ENCODE measurements at regions not wholly inside any gene's neighbourhood (a gene's known extent, or its start where the extent isn't known, plus 50 kb on each side); places are given as distances from the start of the nearest gene placed in this dataset.

DNA sequence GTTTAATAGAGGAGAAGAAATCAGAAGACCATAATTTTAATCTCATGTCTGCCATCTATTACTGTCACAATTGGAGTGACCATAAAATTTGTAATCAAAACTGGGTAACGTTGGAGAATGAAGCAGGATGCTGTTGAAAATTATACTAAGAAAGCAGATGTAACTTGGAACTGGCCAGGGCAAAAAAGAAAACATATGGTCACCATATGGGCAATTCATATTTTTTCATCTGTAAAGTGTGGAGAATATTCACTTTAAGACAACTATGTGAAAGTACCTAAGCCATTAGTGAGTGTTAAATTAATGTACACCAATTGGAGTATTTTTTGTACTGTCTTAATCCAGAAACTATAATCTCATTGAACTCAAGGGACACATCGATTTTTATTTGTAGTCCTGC is 1008.0 kb downstream of the GLUD2 start:
- H3K4me1 ChIP-seq, result no peaks in the 10 kb centered on the region
- H3K27ac ChIP-seq (replicated peaks), result no peak overlapping the region
- no peaks in the 10 kb centered on the region for H3K27me3 ChIP-seq (ENCODE audit: low read depth)
- no peaks in the 10 kb centered on the region for H3K36me3 ChIP-seq
- no peaks in the 10 kb centered on the region for H3K9me3 ChIP-seq (replicated peaks)
- H3K4me3 ChIP-seq, result no peak overlapping the region
- intact Hi-C loops (cut with micrococcal nuclease), result no loop called here
- TF ChIP-seq, protein P1, sequence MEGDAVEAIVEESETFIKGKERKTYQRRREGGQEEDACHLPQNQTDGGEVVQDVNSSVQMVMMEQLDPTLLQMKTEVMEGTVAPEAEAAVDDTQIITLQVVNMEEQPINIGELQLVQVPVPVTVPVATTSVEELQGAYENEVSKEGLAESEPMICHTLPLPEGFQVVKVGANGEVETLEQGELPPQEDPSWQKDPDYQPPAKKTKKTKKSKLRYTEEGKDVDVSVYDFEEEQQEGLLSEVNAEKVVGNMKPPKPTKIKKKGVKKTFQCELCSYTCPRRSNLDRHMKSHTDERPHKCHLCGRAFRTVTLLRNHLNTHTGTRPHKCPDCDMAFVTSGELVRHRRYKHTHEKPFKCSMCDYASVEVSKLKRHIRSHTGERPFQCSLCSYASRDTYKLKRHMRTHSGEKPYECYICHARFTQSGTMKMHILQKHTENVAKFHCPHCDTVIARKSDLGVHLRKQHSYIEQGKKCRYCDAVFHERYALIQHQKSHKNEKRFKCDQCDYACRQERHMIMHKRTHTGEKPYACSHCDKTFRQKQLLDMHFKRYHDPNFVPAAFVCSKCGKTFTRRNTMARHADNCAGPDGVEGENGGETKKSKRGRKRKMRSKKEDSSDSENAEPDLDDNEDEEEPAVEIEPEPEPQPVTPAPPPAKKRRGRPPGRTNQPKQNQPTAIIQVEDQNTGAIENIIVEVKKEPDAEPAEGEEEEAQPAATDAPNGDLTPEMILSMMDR (IDR thresholded peaks at IDR 0.05; ENCODE audit: borderline replicate concordance), result no peak
- no peak for DNase-seq

DNA sequence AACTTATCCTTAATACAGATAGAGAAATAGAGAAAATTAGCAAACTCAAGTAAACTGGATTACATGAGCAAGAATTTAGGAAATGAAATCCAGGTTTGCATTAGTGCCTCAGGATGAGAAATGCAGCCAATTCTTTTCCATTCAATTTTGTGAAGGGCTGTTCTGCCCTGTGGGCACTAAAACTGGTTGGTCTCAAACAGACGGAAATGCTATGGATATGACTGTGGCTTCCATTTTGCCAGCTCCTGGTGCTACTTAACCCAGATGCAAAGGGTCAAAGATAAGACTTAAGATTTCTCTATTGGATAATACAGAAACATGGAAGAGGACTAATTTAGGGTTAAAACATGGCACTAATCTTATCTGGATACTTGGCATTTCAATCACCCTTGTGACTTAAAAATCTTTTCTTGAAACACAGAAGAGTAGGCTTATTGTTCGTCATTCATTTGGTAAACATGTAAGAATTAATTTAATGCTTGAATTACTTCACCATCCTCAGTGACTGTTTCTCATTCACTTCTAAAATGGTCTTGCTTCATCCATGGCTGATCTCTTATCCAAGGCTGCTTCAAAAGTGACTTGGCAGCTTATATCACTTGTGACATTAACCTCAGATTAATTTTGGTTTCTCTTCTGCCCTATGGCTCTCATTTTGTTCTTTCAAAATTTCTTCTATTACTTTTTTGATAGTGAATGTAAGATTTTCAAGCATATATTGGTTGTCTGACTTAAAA is 1008.7 kb downstream of the GLUD2 start:
- H3K4me3 ChIP-seq, result no peak overlapping the region
- TF ChIP-seq, protein P1 (IDR thresholded peaks at IDR 0.05; ENCODE audit: borderline replicate concordance), result no peak
- H3K36me3 ChIP-seq, result no peaks in the 10 kb centered on the region
- no peaks in the 10 kb centered on the region for H3K27me3 ChIP-seq (ENCODE audit: low read depth)
- intact Hi-C loops (cut with micrococcal nuclease), result no loop called here
- H3K9me3 ChIP-seq (replicated peaks), result no peaks in the 10 kb centered on the region
- H3K4me1 ChIP-seq, result no peaks in the 10 kb centered on the region
- DNase-seq, result no peak
- H3K27ac ChIP-seq (replicated peaks), result no peak overlapping the region

DNA sequence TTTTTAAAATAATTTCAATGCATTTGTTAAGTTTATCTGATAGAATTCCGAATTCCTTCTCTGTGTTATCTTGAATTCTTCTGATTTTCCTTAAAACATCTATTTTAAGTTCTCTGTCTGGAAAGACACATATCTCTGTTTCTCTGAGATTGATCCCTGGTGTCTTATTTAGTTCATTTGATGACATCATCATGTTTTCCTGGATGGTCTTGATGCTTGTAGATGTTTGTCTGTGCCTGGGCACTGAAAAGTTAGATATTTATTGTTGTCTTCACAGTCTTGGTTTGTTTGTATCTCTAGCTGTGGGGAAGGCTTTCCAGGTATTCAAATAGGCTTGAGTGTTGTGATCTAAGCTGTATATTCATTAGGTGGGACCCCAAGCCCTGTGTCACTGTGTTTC is 1028.8 kb downstream of the GLUD2 start:
- Histone ChIP-seq H3K4me3 (no peak overlapping the region), H3K9me3 (replicated peaks) (no peaks in the 10 kb centered on the region), H3K4me1 (no peaks in the 10 kb centered on the region), H3K36me3 (no peaks in the 10 kb centered on the region), H3K27me3 (ENCODE audit: low read depth) (no peaks in the 10 kb centered on the region), H3K27ac (replicated peaks) (no peak overlapping the region)
- intact Hi-C loops (cut with micrococcal nuclease), result no loop called here
- no peak for DNase-seq
- TF ChIP-seq, protein P1 (IDR thresholded peaks at IDR 0.05; ENCODE audit: borderline replicate concordance), result no peak

DNA sequence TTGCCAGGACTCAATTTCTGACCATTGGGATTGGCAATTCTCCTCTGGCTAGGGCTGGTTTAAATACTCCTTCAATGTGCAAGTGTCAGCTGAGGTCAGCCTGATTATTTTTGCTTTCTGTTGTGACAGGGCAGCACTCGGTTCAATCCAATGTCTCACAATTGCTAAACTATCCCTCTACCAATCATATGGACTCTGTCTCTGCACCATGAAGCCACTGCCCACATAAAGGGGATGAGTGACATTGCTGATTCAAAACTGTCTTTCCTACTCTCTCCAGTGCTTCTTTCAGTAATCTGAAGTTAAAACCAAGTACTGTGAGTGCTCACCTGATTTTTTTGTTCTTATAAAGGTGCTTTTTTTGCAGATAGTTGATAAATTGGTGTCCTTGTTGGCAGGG is 1030.7 kb downstream of the GLUD2 start:
- Histone ChIP-seq H3K27me3 (ENCODE audit: low read depth) (no peaks in the 10 kb centered on the region), H3K36me3 (no peaks in the 10 kb centered on the region), H3K4me3 (no peak overlapping the region), H3K4me1 (no peaks in the 10 kb centered on the region), H3K27ac (replicated peaks) (no peak overlapping the region), H3K9me3 (replicated peaks) (no peaks in the 10 kb centered on the region)
- TF ChIP-seq, protein P1 (IDR thresholded peaks at IDR 0.05; ENCODE audit: borderline replicate concordance), result no peak
- no peak for DNase-seq
- intact Hi-C loops (cut with micrococcal nuclease), result no loop called here

DNA sequence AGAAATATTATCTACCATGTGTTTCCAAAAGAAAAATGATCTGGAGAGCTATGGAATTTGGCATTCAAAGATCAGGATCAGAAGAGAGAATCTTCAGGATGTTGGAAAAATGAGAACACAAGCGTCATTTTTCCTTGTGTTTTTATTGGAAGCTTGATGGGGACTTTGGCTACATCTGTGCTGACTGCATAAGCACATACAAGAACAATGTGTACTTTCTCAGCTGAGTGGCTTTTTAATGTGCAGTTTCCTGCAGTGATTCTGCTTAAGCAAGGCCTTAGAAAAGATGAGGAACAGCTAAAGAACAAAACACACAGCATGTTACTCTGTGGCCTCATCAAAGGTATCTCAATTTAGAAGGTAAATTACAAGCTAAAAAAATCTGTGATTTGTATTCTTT is 1039.9 kb downstream of the GLUD2 start:
- no peak overlapping the region for H3K4me3 ChIP-seq
- no peaks in the 10 kb centered on the region for H3K36me3 ChIP-seq
- intact Hi-C loops (cut with micrococcal nuclease), result no loop called here
- no peak for DNase-seq
- H3K4me1 ChIP-seq, result no peaks in the 10 kb centered on the region
- H3K27me3 ChIP-seq (ENCODE audit: low read depth), result no peaks in the 10 kb centered on the region
- no peak overlapping the region for H3K27ac ChIP-seq (replicated peaks)
- no peaks in the 10 kb centered on the region for H3K9me3 ChIP-seq (replicated peaks)
- TF ChIP-seq, protein P1 (IDR thresholded peaks at IDR 0.05; ENCODE audit: borderline replicate concordance), result no peak

Data from left ventricle myocardium inferior (tissue), 1 donor.